GM06990 (cell line): ENCODE measurements at regions not wholly inside any gene's neighbourhood (a gene's known extent, or its start where the extent isn't known, plus 50 kb on each side); places are given as distances from the start of the nearest gene placed in this dataset.

Experiments
- DNase-seq: peaks from one replicate; pipeline ENCODE4 v3.0.0-alpha.2; 2011; ENCODE audit not compliant: insufficient read length; ENCODE audit errors: extremely low read depth
- H3K27me3 ChIP-seq: replicated peaks from 2 replicates; pipeline ENCODE4 v1.6.0; 2011; ENCODE audit warnings: low read length; ENCODE audit not compliant: control insufficient read depth, insufficient read depth
- H3K36me3 ChIP-seq: 2 replicates; pipeline ENCODE4 v1.5.1; 2011; ENCODE audit warnings: low read length; ENCODE audit not compliant: control insufficient read depth, insufficient read depth
- H3K4me3 ChIP-seq: replicated peaks from 2 replicates; pipeline ENCODE4 v1.5.1; 2011; ENCODE audit warnings: low read depth, mild to moderate bottlenecking, control low read depth, low read length
- TF ChIP-seq, protein P1 (sequence below): IDR thresholded peaks from 2 replicates; pipeline ENCODE4 v1.5.1; 2011; ENCODE audit warnings: low read length, control low read depth, mild to moderate bottlenecking, inconsistent platforms; ENCODE audit not compliant: insufficient read depth, poor library complexity, severe bottlenecking

DNA sequence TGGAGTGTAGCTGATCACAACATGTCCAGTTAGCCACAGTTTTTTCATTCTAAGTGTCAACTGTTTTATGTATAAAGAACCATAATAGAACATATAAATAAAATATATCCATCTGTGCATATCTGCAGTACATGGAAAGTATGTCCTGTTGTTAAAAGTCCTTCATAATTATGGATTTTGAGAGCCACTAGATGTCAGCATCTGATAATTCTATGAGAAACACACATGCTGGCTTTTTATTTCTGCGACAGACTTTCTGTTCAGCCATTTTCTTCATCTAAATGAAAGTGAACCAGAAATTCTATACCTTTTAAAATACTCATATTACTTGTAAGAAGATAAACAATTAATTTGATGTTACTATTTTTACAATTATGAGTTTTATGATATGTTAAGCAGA, 251.5 kb downstream of the GPM6A start:
- H3K27me3 ChIP-seq, result no peaks in the 10 kb centered on the region; the same call in 1 of the 2 replicates
- H3K4me3 ChIP-seq, result no peak overlapping the region
- TF ChIP-seq, protein P1, sequence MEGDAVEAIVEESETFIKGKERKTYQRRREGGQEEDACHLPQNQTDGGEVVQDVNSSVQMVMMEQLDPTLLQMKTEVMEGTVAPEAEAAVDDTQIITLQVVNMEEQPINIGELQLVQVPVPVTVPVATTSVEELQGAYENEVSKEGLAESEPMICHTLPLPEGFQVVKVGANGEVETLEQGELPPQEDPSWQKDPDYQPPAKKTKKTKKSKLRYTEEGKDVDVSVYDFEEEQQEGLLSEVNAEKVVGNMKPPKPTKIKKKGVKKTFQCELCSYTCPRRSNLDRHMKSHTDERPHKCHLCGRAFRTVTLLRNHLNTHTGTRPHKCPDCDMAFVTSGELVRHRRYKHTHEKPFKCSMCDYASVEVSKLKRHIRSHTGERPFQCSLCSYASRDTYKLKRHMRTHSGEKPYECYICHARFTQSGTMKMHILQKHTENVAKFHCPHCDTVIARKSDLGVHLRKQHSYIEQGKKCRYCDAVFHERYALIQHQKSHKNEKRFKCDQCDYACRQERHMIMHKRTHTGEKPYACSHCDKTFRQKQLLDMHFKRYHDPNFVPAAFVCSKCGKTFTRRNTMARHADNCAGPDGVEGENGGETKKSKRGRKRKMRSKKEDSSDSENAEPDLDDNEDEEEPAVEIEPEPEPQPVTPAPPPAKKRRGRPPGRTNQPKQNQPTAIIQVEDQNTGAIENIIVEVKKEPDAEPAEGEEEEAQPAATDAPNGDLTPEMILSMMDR, result no peak
- H3K36me3 ChIP-seq, result no peaks in the 10 kb centered on the region
- DNase-seq, result peak; percentile 14

DNA sequence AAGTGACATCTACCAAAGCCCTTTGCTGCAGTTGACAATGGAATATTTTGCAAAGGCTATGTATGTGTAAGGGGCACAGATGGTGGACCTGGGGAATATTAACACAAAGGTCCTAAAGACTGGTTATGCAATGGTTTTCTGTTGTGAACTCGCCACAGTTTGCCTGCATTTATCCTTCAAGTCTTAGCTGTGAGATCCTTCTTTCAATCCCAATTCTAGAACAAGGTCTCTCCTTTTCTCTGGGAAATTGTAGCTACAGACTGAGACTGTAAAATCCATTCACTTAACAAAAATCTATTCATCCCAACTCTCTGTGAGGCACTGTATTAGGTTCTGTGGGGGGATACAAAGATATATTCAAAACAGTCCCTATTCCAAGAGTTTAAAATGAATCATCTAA, 250.4 kb downstream of the GPM6A start:
- Histone ChIP-seq H3K36me3 (no peaks in the 10 kb centered on the region), H3K4me3 (no peak overlapping the region), H3K27me3 (no peaks in the 10 kb centered on the region; the same call in 1 of the 2 replicates)
- DNase-seq, result no peak
- TF ChIP-seq, protein P1, result no peak

DNA sequence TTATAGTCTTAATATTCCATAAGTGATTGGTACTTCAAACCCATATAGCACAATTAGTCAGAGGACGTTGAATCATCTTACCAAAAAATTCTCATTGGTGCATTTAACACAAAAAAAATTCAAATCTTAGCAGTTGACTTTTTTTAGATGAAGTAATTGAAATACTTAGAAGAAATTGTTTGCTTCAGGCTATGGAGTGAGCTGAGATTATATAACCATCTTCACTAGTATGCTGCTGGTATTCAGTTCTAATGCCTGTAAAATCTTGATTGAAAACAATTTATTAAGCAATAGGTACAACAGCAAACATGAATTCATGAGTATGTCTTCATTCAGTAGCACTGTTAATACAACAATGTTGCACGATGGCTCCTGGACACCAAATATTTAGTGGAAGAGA, 250.0 kb downstream of the GPM6A start:
- H3K36me3 ChIP-seq, result no peaks in the 10 kb centered on the region
- DNase-seq, result no peak
- H3K4me3 ChIP-seq, result no peak overlapping the region
- H3K27me3 ChIP-seq, result no peaks in the 10 kb centered on the region; the same call in 1 of the 2 replicates
- TF ChIP-seq, protein P1, result no peak

DNA sequence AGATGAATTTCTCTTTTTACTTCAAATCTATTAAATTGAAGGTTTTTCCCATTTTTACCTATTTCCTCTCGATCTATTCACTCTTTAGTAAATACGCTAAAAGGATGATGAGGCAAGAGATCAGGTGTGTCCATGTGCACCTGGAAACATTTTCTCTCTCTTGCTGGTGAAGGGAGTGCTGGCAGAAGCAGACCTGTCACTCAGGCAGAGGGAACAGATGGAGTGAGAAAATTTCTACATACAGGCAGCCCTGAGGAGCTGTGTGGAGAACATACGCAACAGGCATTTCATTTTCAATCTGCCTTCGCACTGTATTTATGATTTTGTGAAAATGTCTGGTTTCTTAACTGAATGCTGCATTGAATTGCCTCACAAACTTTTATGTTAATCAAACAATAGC, 249.5 kb downstream of the GPM6A start:
- TF ChIP-seq, protein P1, result no peak
- no peaks in the 10 kb centered on the region for H3K36me3 ChIP-seq
- no peak overlapping the region for H3K4me3 ChIP-seq
- DNase-seq, result no peak
- no peaks in the 10 kb centered on the region; the same call in 1 of the 2 replicates for H3K27me3 ChIP-seq
